ENCODE measurements at regions not wholly inside any gene's neighbourhood (a gene's known extent, or its start where the extent isn't known, plus 50 kb on each side); places are given as distances from the start of the nearest gene placed in this dataset.

- TF ChIP-seq, protein P1, sequence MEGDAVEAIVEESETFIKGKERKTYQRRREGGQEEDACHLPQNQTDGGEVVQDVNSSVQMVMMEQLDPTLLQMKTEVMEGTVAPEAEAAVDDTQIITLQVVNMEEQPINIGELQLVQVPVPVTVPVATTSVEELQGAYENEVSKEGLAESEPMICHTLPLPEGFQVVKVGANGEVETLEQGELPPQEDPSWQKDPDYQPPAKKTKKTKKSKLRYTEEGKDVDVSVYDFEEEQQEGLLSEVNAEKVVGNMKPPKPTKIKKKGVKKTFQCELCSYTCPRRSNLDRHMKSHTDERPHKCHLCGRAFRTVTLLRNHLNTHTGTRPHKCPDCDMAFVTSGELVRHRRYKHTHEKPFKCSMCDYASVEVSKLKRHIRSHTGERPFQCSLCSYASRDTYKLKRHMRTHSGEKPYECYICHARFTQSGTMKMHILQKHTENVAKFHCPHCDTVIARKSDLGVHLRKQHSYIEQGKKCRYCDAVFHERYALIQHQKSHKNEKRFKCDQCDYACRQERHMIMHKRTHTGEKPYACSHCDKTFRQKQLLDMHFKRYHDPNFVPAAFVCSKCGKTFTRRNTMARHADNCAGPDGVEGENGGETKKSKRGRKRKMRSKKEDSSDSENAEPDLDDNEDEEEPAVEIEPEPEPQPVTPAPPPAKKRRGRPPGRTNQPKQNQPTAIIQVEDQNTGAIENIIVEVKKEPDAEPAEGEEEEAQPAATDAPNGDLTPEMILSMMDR (conservative IDR thresholded peaks at IDR 0.05 in 1 of 2, IDR thresholded peaks at IDR 0.05 in 1 of 2; ENCODE audit: low read depth in 1 of 2, low read length in 2 of 2): no peak
- no peak for TF ChIP-seq EZH2 (IDR thresholded peaks at IDR 0.05; ENCODE audit: low read length, missing control alignments)
Observed at GRCh38 chr9:134553061-134553891, 88.3 kb upstream of the COL5A1 start.
